ENCODE measurements at regions not wholly inside any gene's neighbourhood (a gene's known extent, or its start where the extent isn't known, plus 50 kb on each side); places are given as distances from the start of the nearest gene placed in this dataset.

DNA sequence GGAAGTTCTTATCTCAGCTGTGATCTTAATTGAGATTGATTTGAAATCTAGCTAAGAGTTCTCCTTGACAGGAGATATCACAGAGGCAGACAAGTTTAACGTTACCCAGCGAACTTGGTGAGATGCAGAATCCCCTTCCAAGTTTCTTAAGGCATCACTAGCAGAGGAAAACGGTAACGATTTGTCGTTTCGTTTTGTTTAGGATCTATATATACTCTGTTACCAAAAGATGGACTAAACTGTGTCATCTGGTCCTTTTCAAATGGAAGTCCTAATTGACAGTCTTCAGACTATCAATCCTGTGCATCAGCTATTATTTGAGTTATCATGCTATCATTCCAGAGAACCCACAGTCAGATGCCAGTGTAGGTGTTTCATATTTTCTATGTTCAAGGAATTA, 316.7 kb upstream of the SORCS1 start:
- TF ChIP-seq, protein P1, sequence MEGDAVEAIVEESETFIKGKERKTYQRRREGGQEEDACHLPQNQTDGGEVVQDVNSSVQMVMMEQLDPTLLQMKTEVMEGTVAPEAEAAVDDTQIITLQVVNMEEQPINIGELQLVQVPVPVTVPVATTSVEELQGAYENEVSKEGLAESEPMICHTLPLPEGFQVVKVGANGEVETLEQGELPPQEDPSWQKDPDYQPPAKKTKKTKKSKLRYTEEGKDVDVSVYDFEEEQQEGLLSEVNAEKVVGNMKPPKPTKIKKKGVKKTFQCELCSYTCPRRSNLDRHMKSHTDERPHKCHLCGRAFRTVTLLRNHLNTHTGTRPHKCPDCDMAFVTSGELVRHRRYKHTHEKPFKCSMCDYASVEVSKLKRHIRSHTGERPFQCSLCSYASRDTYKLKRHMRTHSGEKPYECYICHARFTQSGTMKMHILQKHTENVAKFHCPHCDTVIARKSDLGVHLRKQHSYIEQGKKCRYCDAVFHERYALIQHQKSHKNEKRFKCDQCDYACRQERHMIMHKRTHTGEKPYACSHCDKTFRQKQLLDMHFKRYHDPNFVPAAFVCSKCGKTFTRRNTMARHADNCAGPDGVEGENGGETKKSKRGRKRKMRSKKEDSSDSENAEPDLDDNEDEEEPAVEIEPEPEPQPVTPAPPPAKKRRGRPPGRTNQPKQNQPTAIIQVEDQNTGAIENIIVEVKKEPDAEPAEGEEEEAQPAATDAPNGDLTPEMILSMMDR (IDR thresholded peaks at IDR 0.05): no peak
- TF ChIP-seq REST (IDR thresholded peaks at IDR 0.05; ENCODE audit: insufficient read depth in 1 of 2, low read depth in 2 of 2, low read length in 1 of 2) (no peak), POLR2AphosphoS5 (IDR thresholded peaks at IDR 0.05; ENCODE audit: low read depth, low read length) (no peak), SIN3A (IDR thresholded peaks at IDR 0.05; ENCODE audit: borderline replicate concordance, insufficient read depth, low read depth, low read length) (no peak), TCF7L2 (IDR thresholded peaks at IDR 0.05; ENCODE audit: low read depth, low read length) (no peak)

Measured in Panc1 (cell line).